H9 (cell line): ENCODE measurements at regions not wholly inside any gene's neighbourhood (a gene's known extent, or its start where the extent isn't known, plus 50 kb on each side); places are given as distances from the start of the nearest gene placed in this dataset.
A peak's percentile ranks its signal among the peaks of the same experiment; 100 is the strongest.

Experiments used
- DNase-seq: peaks from one replicate; pipeline ENCODE4 v3.0.0-alpha.2; 2017
- H2AFZ ChIP-seq: one replicate; pipeline ENCODE4 v1.6.1; 2013; ENCODE audit warnings: mild to moderate bottlenecking, low read length, control low read depth, moderate library complexity
- H2AK5ac ChIP-seq: 2 replicates; pipeline ENCODE4 v1.6.1; 2013; ENCODE audit warnings: low read length, control low read depth, mixed read lengths; ENCODE audit not compliant: insufficient read length
- H2BK120ac ChIP-seq: one replicate; pipeline ENCODE4 v1.6.1; 2013; ENCODE audit warnings: low read depth, mild to moderate bottlenecking, low read length, control low read depth, inconsistent platforms; ENCODE audit not compliant: poor library complexity, severe bottlenecking
- H2BK12ac ChIP-seq: 2 replicates; pipeline ENCODE4 v1.6.1; 2013; ENCODE audit warnings: low read length, control low read depth, mixed read lengths, low read depth; ENCODE audit not compliant: insufficient read length
- H2BK15ac ChIP-seq: 2 replicates; pipeline ENCODE4 v1.6.1; 2013; ENCODE audit warnings: low read depth, low read length, control low read depth
- H2BK20ac ChIP-seq: one replicate; pipeline ENCODE4 v1.6.1; 2013; ENCODE audit warnings: low read depth, mild to moderate bottlenecking, low read length, control low read depth, inconsistent platforms; ENCODE audit not compliant: poor library complexity, severe bottlenecking
- H2BK5ac ChIP-seq: 2 replicates; pipeline ENCODE4 v1.6.1; 2013; ENCODE audit warnings: low read length, control low read depth, mixed read lengths; ENCODE audit not compliant: insufficient read length
- H3K14ac ChIP-seq: 2 replicates; pipeline ENCODE4 v1.6.1; 2013; ENCODE audit warnings: low read length, control low read depth; ENCODE audit not compliant: insufficient read depth
- H3K18ac ChIP-seq: 2 replicates; pipeline ENCODE4 v1.6.1; 2013; ENCODE audit warnings: low read depth, mild to moderate bottlenecking, mixed read lengths, low read length, control low read depth; ENCODE audit not compliant: insufficient read length
- H3K23ac ChIP-seq: 2 replicates; pipeline ENCODE4 v1.6.1; 2013; ENCODE audit warnings: low read length, control low read depth, mixed read lengths, low read depth; ENCODE audit not compliant: insufficient read length
- H3K23me2 ChIP-seq: 2 replicates; pipeline ENCODE4 v1.6.1; 2013; ENCODE audit warnings: low read depth, mild to moderate bottlenecking, mixed read lengths, low read length, control low read depth; ENCODE audit not compliant: insufficient read length, poor library complexity, severe bottlenecking
- H3K27ac ChIP-seq: 2 replicates; pipeline ENCODE4 v1.5.1; 2013; ENCODE audit warnings: low read length, control low read depth, mixed read lengths, low read depth; ENCODE audit not compliant: insufficient read length
- H3K27me3 ChIP-seq: 2 replicates; pipeline ENCODE4 v1.6.1; 2013; ENCODE audit warnings: low read length, control low read depth, inconsistent platforms; ENCODE audit not compliant: insufficient read depth
- H3K4ac ChIP-seq: 2 replicates; pipeline ENCODE4 v1.6.1; 2013; ENCODE audit warnings: low read depth, mild to moderate bottlenecking, control low read depth, inconsistent platforms, low read length, moderate library complexity
- H3K4me1 ChIP-seq: 2 replicates; pipeline ENCODE4 v1.6.1; 2013; ENCODE audit warnings: low read length, control low read depth, inconsistent platforms; ENCODE audit not compliant: insufficient read depth
- H3K4me2 ChIP-seq: 2 replicates; pipeline ENCODE4 v1.6.1; 2013; ENCODE audit warnings: low read length, control low read depth, mixed read lengths; ENCODE audit not compliant: insufficient read length, insufficient read depth
- H3K56ac ChIP-seq: 2 replicates; pipeline ENCODE4 v1.6.1; 2013; ENCODE audit warnings: low read depth, mild to moderate bottlenecking, mixed read lengths, low read length, control low read depth; ENCODE audit not compliant: insufficient read length
- H3K79me1 ChIP-seq: 2 replicates; pipeline ENCODE4 v1.6.1; 2013; ENCODE audit warnings: low read depth, mild to moderate bottlenecking, moderate library complexity, low read length, control low read depth, inconsistent platforms; ENCODE audit not compliant: insufficient read depth, poor library complexity, severe bottlenecking
- H3K79me2 ChIP-seq: 2 replicates; pipeline ENCODE4 v1.6.1; 2013; ENCODE audit warnings: low read length, control low read depth, inconsistent platforms; ENCODE audit not compliant: insufficient read depth
- H3K9ac ChIP-seq: 2 replicates; pipeline ENCODE4 v1.6.1; 2013; ENCODE audit warnings: low read length, control low read depth, mixed read lengths; ENCODE audit not compliant: insufficient read length; ENCODE audit errors: extremely low read depth
- H3K9me3 ChIP-seq: one replicate; pipeline ENCODE4 v1.6.1; 2013; ENCODE audit warnings: low read depth, low read length, inconsistent platforms; ENCODE audit not compliant: control insufficient read depth
- H3T11ph ChIP-seq: one replicate; pipeline ENCODE4 v1.6.1; 2013; ENCODE audit warnings: mild to moderate bottlenecking, low read length, control low read depth, inconsistent platforms
- H4K20me1 ChIP-seq: one replicate; pipeline ENCODE4 v1.6.1; 2013; ENCODE audit not compliant: control insufficient read depth, insufficient read length, insufficient read depth
- H4K5ac ChIP-seq: 2 replicates; pipeline ENCODE4 v1.6.1; 2013; ENCODE audit warnings: low read depth, mild to moderate bottlenecking, mixed read lengths, low read length, control low read depth; ENCODE audit not compliant: insufficient read length
- H4K8ac ChIP-seq: replicated peaks from 2 replicates; pipeline ENCODE4 v1.6.1; 2013; ENCODE audit warnings: low read length, control low read depth, mixed read lengths, low read depth; ENCODE audit not compliant: insufficient read length
- H4K91ac ChIP-seq: 2 replicates; pipeline ENCODE4 v1.6.1; 2013; ENCODE audit warnings: low read depth, mild to moderate bottlenecking, moderate library complexity, mixed read lengths, low read length, control low read depth; ENCODE audit not compliant: insufficient read length
- H3K27ac Mint-ChIP-seq, 3 experiments: 2 replicates in 2 of 3; 3 replicates in 1 of 3; pipeline ENCODE4 v1.8.0; 2020 to 2021; ENCODE audit warnings: mixed read lengths in 3 of 3, mild to moderate bottlenecking in 1 of 3, moderate library complexity in 1 of 3
- H3K27me3 Mint-ChIP-seq: 2 replicates; pipeline ENCODE4 v1.8.0; 2021; ENCODE audit warnings: low read depth, mild to moderate bottlenecking, moderate library complexity, mixed read lengths
- H3K36me3 Mint-ChIP-seq, 3 experiments: 2 replicates in 2 of 3; 3 replicates in 1 of 3; pipeline ENCODE4 v1.8.0; 2020 to 2021; ENCODE audit warnings: low read depth in 3 of 3, mixed read lengths in 3 of 3; ENCODE audit not compliant: insufficient read depth in 1 of 3
- H3K4me1 Mint-ChIP-seq, 2 experiments: 2 replicates each; pipeline ENCODE4 v1.8.0; 2020; ENCODE audit warnings: mixed read lengths in 2 of 2
- H3K4me3 Mint-ChIP-seq, 2 experiments: 2 replicates in 1 of 2; 3 replicates in 1 of 2; pipeline ENCODE4 v1.8.0; 2020 to 2021; ENCODE audit warnings: mild to moderate bottlenecking in 2 of 2, mixed read lengths in 2 of 2, moderate library complexity in 1 of 2
- H3K9me3 Mint-ChIP-seq, 2 experiments: 2 replicates in 1 of 2; 3 replicates in 1 of 2; pipeline ENCODE4 v1.8.0; 2020; ENCODE audit warnings: mild to moderate bottlenecking in 2 of 2, mixed read lengths in 2 of 2, moderate library complexity in 1 of 2
- CTCF ChIP-seq: fragments of 200-600 bp; sonication (generic); conservative IDR thresholded peaks from 3 replicates; pipeline ENCODE4 v1.8.0; 2021; ENCODE audit warnings: antibody characterized with exemption, mild to moderate bottlenecking
- WGBS: extraction: QIAGEN DNeasy Blood & Tissue Kit; methylation state at CpG from one replicate; pipeline ENCODE4 v1.1.7; 2013; ENCODE audit warnings: missing lambda C conversion rate, low lambda C conversion rate, mixed read lengths; ENCODE audit not compliant: insufficient read length; ENCODE audit errors: extremely low coverage; 5-methylcytosine and 5-hydroxymethylcytosine counted together

- Histone ChIP-seq H3K23ac (no peak overlapping the region), H3T11ph (no peak overlapping the region), H4K91ac (no peak overlapping the region), H2BK5ac (no peak overlapping the region), H4K5ac (no peak overlapping the region), H3K27me3 (no peaks in the 10 kb centered on the region), H2BK120ac (no peak overlapping the region), H2AFZ (no peak overlapping the region), H4K8ac (no peak overlapping the region), H3K14ac (no peak overlapping the region), H3K27ac (no peak overlapping the region), H3K18ac (no peak overlapping the region), H2AK5ac (no peak overlapping the region), H3K23me2 (no peaks in the 10 kb centered on the region), H3K56ac (no peak overlapping the region), H3K4ac (no peak overlapping the region), H2BK12ac (no peak overlapping the region), H3K79me2 (no peaks in the 10 kb centered on the region), H2BK20ac (no peak overlapping the region), H3K9me3 (no peaks in the 10 kb centered on the region), H4K20me1 (no peaks in the 10 kb centered on the region), H3K9ac (no peak overlapping the region), H3K79me1 (no peaks in the 10 kb centered on the region), H2BK15ac (no peak overlapping the region), H3K4me1 (no peaks in the 10 kb centered on the region), H3K4me2 (no peak overlapping the region)
- H3K36me3 Mint-ChIP-seq = no peaks in the 10 kb centered on the region
- no CpG with 5 or more reads among the region's 2 CpGs for WGBS
- no peak for DNase-seq
- no peak for TF ChIP-seq CTCF
- no peak overlapping the region for H3K4me3 Mint-ChIP-seq
- no peaks in the 10 kb centered on the region for H3K27me3 Mint-ChIP-seq
- peaks cover 11 to 12% of the 10 kb centered on the region in 2 experiments for H3K4me1 Mint-ChIP-seq
- peak overlapping the region in 1 of 3 experiments; percentile 27; a peak in 1 of 7 replicates for H3K27ac Mint-ChIP-seq
- H3K9me3 Mint-ChIP-seq = 0 out of 5 replicates have a peak, but pooled peaks cover 0 to 2% of the 10 kb centered on the region in 2 experiments
These were observed 193.6 kb downstream of the MAP2K6 start for GRCh38 chr17:69608141-69608540.
